Neutrophil (primary cell): ENCODE measurements at regions not wholly inside any gene's neighbourhood (a gene's known extent, or its start where the extent isn't known, plus 50 kb on each side); places are given as distances from the start of the nearest gene placed in this dataset.

Experiments used
- H3K27ac ChIP-seq: fragments of 200-600 bp; sonication (generic); 2 replicates; pipeline ENCODE4 v1.5.1; 2016; ENCODE audit warnings: mild to moderate bottlenecking, moderate library complexity
- H3K27me3 ChIP-seq: fragments of 200-600 bp; sonication (generic); 2 replicates; pipeline ENCODE4 v1.6.0; 2016; ENCODE audit warnings: mild to moderate bottlenecking
- H3K36me3 ChIP-seq: fragments of 200-600 bp; sonication (generic); 2 replicates; pipeline ENCODE4 v1.5.1; 2017
- H3K4me1 ChIP-seq, 2 experiments: fragments of 200-600 bp in 1 of 2; sonication (generic) in 1 of 2; 1 replicate in 1 of 2; 2 replicates in 1 of 2; pipeline versions ENCODE4 v1.5.1 to v1.6.1; 2013 to 2016; ENCODE audit warnings: low read depth in 1 of 2, low read length in 1 of 2, mild to moderate bottlenecking in 1 of 2, moderate library complexity in 1 of 2; ENCODE audit not compliant: control insufficient read depth in 1 of 2, insufficient read depth in 1 of 2
- H3K4me3 ChIP-seq, 2 experiments: fragments of 200-600 bp in 1 of 2; sonication (generic) in 1 of 2; 1 replicate in 1 of 2; 2 replicates in 1 of 2; pipeline ENCODE4 v1.5.1; 2013 to 2016; ENCODE audit warnings: low read depth in 1 of 2, low read length in 1 of 2, mild to moderate bottlenecking in 1 of 2, moderate library complexity in 1 of 2
- H3K9me3 ChIP-seq: fragments of 200-600 bp; sonication (generic); 2 replicates; pipeline ENCODE4 v1.5.1; 2016
- CTCF ChIP-seq: fragments of 200-600 bp; sonication (generic); IDR thresholded peaks from 2 replicates; pipeline ENCODE4 v1.5.1; 2016; ENCODE audit warnings: antibody characterized with exemption

GRCh38 chr15:39192979-39193560 is 387.8 kb upstream of the THBS1 start:
- peaks cover 5% of the 10 kb centered on the region for H3K27me3 ChIP-seq
- H3K36me3 ChIP-seq, result no peaks in the 10 kb centered on the region
- TF ChIP-seq CTCF, result no peak
- H3K27ac ChIP-seq, result no peak overlapping the region
- no peaks in the 10 kb centered on the region for H3K4me1 ChIP-seq
- no peaks in the 10 kb centered on the region for H3K9me3 ChIP-seq
- H3K4me3 ChIP-seq, result no peak overlapping the region

GRCh38 chr15:39193611-39194010 is 387.3 kb upstream of the THBS1 start:
- Histone ChIP-seq H3K4me1 (no peaks in the 10 kb centered on the region), H3K27ac (no peak overlapping the region)
- no peak for TF ChIP-seq CTCF

GRCh38 chr15:39194106-39194830 is 386.6 kb upstream of the THBS1 start:
- Histone ChIP-seq H3K27ac (no peak overlapping the region), H3K9me3 (no peaks in the 10 kb centered on the region), H3K27me3 (peaks cover 5% of the 10 kb centered on the region), H3K4me3 (no peak overlapping the region), H3K4me1 (no peaks in the 10 kb centered on the region), H3K36me3 (no peaks in the 10 kb centered on the region)
- TF ChIP-seq CTCF, result no peak

More at GRCh38 chr15:39193611-39194010, 387.3 kb upstream of the THBS1 start:
- H3K4me3 ChIP-seq, result no peak overlapping the region
- peaks cover 5% of the 10 kb centered on the region for H3K27me3 ChIP-seq
- no peaks in the 10 kb centered on the region for H3K9me3 ChIP-seq
- no peaks in the 10 kb centered on the region for H3K36me3 ChIP-seq

- no peak overlapping the region for H3K4me3 ChIP-seq
- no peaks in the 10 kb centered on the region for H3K9me3 ChIP-seq
- H3K27me3 ChIP-seq, result peaks cover 5% of the 10 kb centered on the region
- no peaks in the 10 kb centered on the region for H3K36me3 ChIP-seq
- no peaks in the 10 kb centered on the region for H3K4me1 ChIP-seq
- no peak for TF ChIP-seq CTCF
- no peak overlapping the region for H3K27ac ChIP-seq
Measured at GRCh38 chr15:39195961-39196486, 384.9 kb upstream of the THBS1 start.

GRCh38 chr15:39198044-39199000 is 382.6 kb upstream of the THBS1 start:
- no peaks in the 10 kb centered on the region for H3K9me3 ChIP-seq
- TF ChIP-seq CTCF, result no peak
- H3K27ac ChIP-seq, result no peak overlapping the region
- H3K36me3 ChIP-seq, result no peaks in the 10 kb centered on the region
- H3K4me1 ChIP-seq, result no peaks in the 10 kb centered on the region
- H3K4me3 ChIP-seq, result no peak overlapping the region
- H3K27me3 ChIP-seq, result peaks cover 5% of the 10 kb centered on the region
